ENCODE measurements at regions not wholly inside any gene's neighbourhood (a gene's known extent, or its start where the extent isn't known, plus 50 kb on each side); places are given as distances from the start of the nearest gene placed in this dataset.
A peak's percentile ranks its signal among the peaks of the same experiment; 100 is the strongest.
"Not testable (repeated sequence)": the region's sequence is repeated elsewhere in the genome, so short reads cannot be mapped to it uniquely, and the experiment has no call there.

DNA sequence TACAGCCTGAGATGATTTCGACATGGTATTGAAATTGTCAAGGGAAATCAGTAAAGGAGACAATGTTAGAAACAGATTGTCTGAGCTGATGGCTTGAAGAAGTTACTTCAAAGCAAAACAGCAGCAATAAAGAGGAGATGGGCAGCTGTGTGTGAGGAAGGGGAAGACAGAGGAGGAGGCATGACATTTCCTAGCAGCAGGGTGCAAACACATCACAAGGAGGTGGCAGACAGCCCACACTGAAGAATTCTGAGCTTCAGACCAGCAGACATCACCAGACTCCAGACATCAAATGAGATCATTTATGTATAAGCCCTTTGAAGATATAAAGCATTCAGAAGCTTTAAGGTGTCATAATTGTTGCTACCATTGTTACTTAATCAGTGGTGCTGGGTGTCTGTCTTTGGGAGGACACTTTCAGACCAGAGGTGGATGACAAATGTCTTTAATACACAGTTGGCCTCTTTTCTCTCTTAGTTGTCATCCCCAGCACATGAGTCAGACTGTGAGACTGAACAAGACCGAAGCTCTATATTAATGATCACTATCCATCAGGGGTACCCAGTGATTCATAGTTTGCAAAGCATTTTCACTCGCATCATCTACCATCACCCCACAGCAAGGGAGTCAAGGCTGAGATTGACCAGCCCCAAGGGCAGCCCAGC lies 203.9 kb downstream of the MINAR1 start:
- TF ChIP-seq CTCF (IDR thresholded peaks at IDR 0.05) (no peak), POLR2A (IDR thresholded peaks at IDR 0.05) (no peak), EP300 (IDR thresholded peaks at IDR 0.05) (no peak), POLR2AphosphoS5 (IDR thresholded peaks at IDR 0.05) (no peak)
- Histone ChIP-seq H3K27me3 (no peaks in the 10 kb centered on the region), H3K36me3 (no peaks in the 10 kb centered on the region), H3K4me3 (no peak overlapping the region), H3K9me3 (peaks cover 0 to 7% (median 3%) of the 10 kb centered on the region in 4 donors), H3K27ac (no peak overlapping the region), H3K4me1 (no peaks in the 10 kb centered on the region)
- ATAC-seq (ENCODE audit: low FRiP score in 2 of 2) (no peak), DNase-seq (no peak)
- 73 to 78% methylated on average over 2 to 3 of the region's 3 CpGs for WGBS, 2 donors

GRCh38 chr15:79640206-79640605 lies 208.1 kb downstream of the MINAR1 start:
- H3K9me3 ChIP-seq = no peaks in the 10 kb centered on the region
- DNase-seq (no peak), ATAC-seq (ENCODE audit: low FRiP score in 2 of 2) (peak in 1 of 2 donors; percentile 31)
- H3K27me3 ChIP-seq = no peaks in the 10 kb centered on the region
- no peak for TF ChIP-seq EP300 (IDR thresholded peaks at IDR 0.05)
- TF ChIP-seq POLR2AphosphoS5 (IDR thresholded peaks at IDR 0.05) = no peak
- no peak for TF ChIP-seq CTCF (IDR thresholded peaks at IDR 0.05)
- TF ChIP-seq POLR2A (IDR thresholded peaks at IDR 0.05) = no peak
- H3K4me3 ChIP-seq = no peak overlapping the region
- H3K36me3 ChIP-seq = no peaks in the 10 kb centered on the region
- 70 to 72% methylated on average over 3 of the region's 3 CpGs for WGBS, 2 donors
- no peak overlapping the region for H3K27ac ChIP-seq
- no peaks in the 10 kb centered on the region for H3K4me1 ChIP-seq

- no peak for ATAC-seq (ENCODE audit: low FRiP score in 2 of 2)
- peaks cover 0 to 9% (median 2%) of the 10 kb centered on the region in 4 donors for H3K9me3 ChIP-seq
- TF ChIP-seq POLR2A (IDR thresholded peaks at IDR 0.05) (no peak), POLR2AphosphoS5 (IDR thresholded peaks at IDR 0.05) (no peak), CTCF (IDR thresholded peaks at IDR 0.05) (no peak), EP300 (IDR thresholded peaks at IDR 0.05) (no peak)
- no peaks in the 10 kb centered on the region for H3K4me1 ChIP-seq
- no peaks in the 10 kb centered on the region for H3K36me3 ChIP-seq
- no peak overlapping the region for H3K27ac ChIP-seq
- no peak overlapping the region for H3K4me3 ChIP-seq
- DNase-seq = no peak
- H3K27me3 ChIP-seq = no peaks in the 10 kb centered on the region
These were observed 209.7 kb downstream of the MINAR1 start for GRCh38 chr15:79641841-79642240.

DNA sequence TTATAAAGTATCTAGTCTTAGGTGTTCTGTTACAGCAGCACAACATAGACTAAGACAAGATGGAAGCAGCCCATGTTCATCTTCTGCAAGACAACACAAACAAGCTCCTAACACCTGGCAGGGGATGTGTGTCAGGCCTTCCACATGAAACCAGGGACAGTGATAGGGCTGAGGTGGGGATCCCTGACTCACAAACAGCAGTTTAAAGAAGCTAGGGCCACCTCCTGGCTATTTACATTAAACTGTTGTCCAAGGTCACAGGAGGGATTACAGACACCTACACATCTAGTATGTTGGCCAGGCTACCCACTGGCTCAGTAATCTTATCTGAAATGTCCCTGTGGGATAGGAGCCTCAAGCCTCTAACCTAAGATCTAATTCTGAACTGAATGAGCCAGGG lies 211.3 kb downstream of the MINAR1 start:
- no peaks in the 10 kb centered on the region for H3K36me3 ChIP-seq

GRCh38 chr15:79644091-79644490 lies 212.0 kb downstream of the MINAR1 start:
- no peaks in the 10 kb centered on the region for H3K27me3 ChIP-seq
- WGBS, 2 donors = 44 to 47% methylated on average over 2 of the region's 2 CpGs
- no peak overlapping the region for H3K27ac ChIP-seq
- no peak overlapping the region for H3K4me3 ChIP-seq
- peaks cover 0 to 9% (median 3%) of the 10 kb centered on the region in 4 donors for H3K9me3 ChIP-seq
- H3K36me3 ChIP-seq = no peaks in the 10 kb centered on the region
- ATAC-seq (ENCODE audit: low FRiP score in 2 of 2) (no peak), DNase-seq (no peak)
- TF ChIP-seq POLR2AphosphoS5 (IDR thresholded peaks at IDR 0.05) (no peak), POLR2A (IDR thresholded peaks at IDR 0.05) (no peak), EP300 (IDR thresholded peaks at IDR 0.05) (no peak), CTCF (IDR thresholded peaks at IDR 0.05) (no peak)
- H3K4me1 ChIP-seq = no peaks in the 10 kb centered on the region

More for the DNA sequence above, 211.3 kb downstream of the MINAR1 start:
- Histone ChIP-seq H3K4me3 (no peak overlapping the region), H3K27ac (no peak overlapping the region), H3K9me3 (peaks cover 0 to 9% (median 3%) of the 10 kb centered on the region in 4 donors), H3K4me1 (no peaks in the 10 kb centered on the region), H3K27me3 (no peaks in the 10 kb centered on the region)
- DNase-seq (no peak), ATAC-seq (ENCODE audit: low FRiP score in 2 of 2) (no peak)
- TF ChIP-seq POLR2A (IDR thresholded peaks at IDR 0.05) = no peak
- no peak for TF ChIP-seq EP300 (IDR thresholded peaks at IDR 0.05)

DNA sequence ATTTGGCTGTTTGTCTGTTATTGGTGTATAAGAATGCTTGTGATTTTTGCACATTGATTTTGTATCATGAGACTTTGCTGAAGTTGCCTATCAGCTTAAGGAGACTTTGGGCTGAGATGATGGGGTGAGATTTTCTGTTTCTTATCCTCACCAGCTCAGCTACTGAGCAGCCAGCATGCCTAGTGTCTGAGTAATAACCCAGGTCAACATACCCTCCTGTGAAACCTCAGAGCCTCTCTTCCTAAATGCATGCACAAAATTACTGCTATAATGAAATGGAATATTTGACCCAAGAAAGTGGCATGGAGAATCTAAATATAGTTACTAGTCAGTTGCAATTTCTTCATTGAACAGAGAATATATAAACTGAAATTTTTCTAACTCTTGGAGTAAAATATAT lies 220.8 kb downstream of the MINAR1 start:
- not testable (repeated sequence) for H3K36me3 ChIP-seq; H3K4me3 ChIP-seq; H3K27me3 ChIP-seq; H3K4me1 ChIP-seq; H3K9me3 ChIP-seq; H3K27ac ChIP-seq; DNase-seq; ATAC-seq (ENCODE audit: low FRiP score in 2 of 2)

All from upper lobe of left lung (tissue), 6 donors.